GM18517 (cell line): ENCODE measurements at regions not wholly inside any gene's neighbourhood (a gene's known extent, or its start where the extent isn't known, plus 50 kb on each side); places are given as distances from the start of the nearest gene placed in this dataset.

Source experiments
- ATAC-seq: cut with Tn5 transposase; IDR thresholded peaks from one replicate; pipeline ENCODE4 v1.9.1; 2021; ENCODE audit warnings: mild to moderate bottlenecking, moderate library complexity; ENCODE audit not compliant: unreplicated experiment

GRCh38 chr18:45119876-45120275 is 439.2 kb downstream of the SETBP1 start:
- no peak for ATAC-seq

GRCh38 chr18:45121146-45121545 is 440.5 kb downstream of the SETBP1 start:
- ATAC-seq, result no peak

- no peak for ATAC-seq
Measured at GRCh38 chr18:45122506-45122905, 441.8 kb downstream of the SETBP1 start.

- ATAC-seq, result no peak
Measured at GRCh38 chr18:45127405-45127804, 446.7 kb downstream of the SETBP1 start.

- ATAC-seq, result no peak
Measured at GRCh38 chr18:45133276-45133675, 452.6 kb downstream of the SETBP1 start.

- ATAC-seq, result no peak
Measured at GRCh38 chr18:45136381-45137086, 455.8 kb downstream of the SETBP1 start.

- no peak for ATAC-seq
Measured at GRCh38 chr18:45137087-45137419, 456.4 kb downstream of the SETBP1 start.

GRCh38 chr18:45139478-45139877 is 458.8 kb downstream of the SETBP1 start:
- no peak for ATAC-seq

- no peak for ATAC-seq
Measured at GRCh38 chr18:45142868-45143267, 462.2 kb downstream of the SETBP1 start.

- ATAC-seq, result no peak
Measured at GRCh38 chr18:45149712-45150111, 465.6 kb upstream of the SLC14A2 start.

GRCh38 chr18:45151645-45152044 is 463.6 kb upstream of the SLC14A2 start:
- ATAC-seq, result no peak

GRCh38 chr18:45155526-45155925 is 459.8 kb upstream of the SLC14A2 start:
- ATAC-seq, result no peak

GRCh38 chr18:45156946-45157345 is 458.3 kb upstream of the SLC14A2 start:
- ATAC-seq, result no peak

- ATAC-seq, result no peak
Measured at GRCh38 chr18:45157576-45157975, 457.7 kb upstream of the SLC14A2 start.

- no peak for ATAC-seq
Measured at GRCh38 chr18:45161850-45162249, 453.4 kb upstream of the SLC14A2 start.

GRCh38 chr18:45163871-45164270 is 451.4 kb upstream of the SLC14A2 start:
- no peak for ATAC-seq

GRCh38 chr18:45164551-45164950 is 450.7 kb upstream of the SLC14A2 start:
- no peak for ATAC-seq

GRCh38 chr18:45165176-45165713 is 450.0 kb upstream of the SLC14A2 start:
- no peak for ATAC-seq

- no peak for ATAC-seq
Measured at GRCh38 chr18:45165871-45166270, 449.4 kb upstream of the SLC14A2 start.

- no peak for ATAC-seq
Measured at GRCh38 chr18:45166341-45166835, 448.9 kb upstream of the SLC14A2 start.

- ATAC-seq, result no peak
Measured at GRCh38 chr18:45166836-45167551, 448.3 kb upstream of the SLC14A2 start.

- ATAC-seq, result no peak
Measured at GRCh38 chr18:45167631-45168280, 447.5 kb upstream of the SLC14A2 start.
